PC-9 (cell line): ENCODE measurements at regions not wholly inside any gene's neighbourhood (a gene's known extent, or its start where the extent isn't known, plus 50 kb on each side); places are given as distances from the start of the nearest gene placed in this dataset.

ENCODE experiments used
- BruUV-seq: library from RNA; stranded (reverse); fragments of 400-500 nt; replicated peaks from 2 replicates; lab custom pipeline; 2021; lab: Mats Ljungman, UMichigan
- CTCF ChIA-PET: fragments of 300-600 bp; sonication (Branson Sonifier 250); formaldehyde crosslinking; loops from one replicate; lab custom pipeline; 2022; ENCODE audit warnings: antibody characterized with exemption; lab: Charles Lee
- POLR2A ChIA-PET: fragments of 300-600 bp; sonication (Branson Sonifier 250); formaldehyde crosslinking; loops from one replicate; lab custom pipeline; 2022; ENCODE audit warnings: antibody characterized with exemption; ENCODE audit not compliant: unreplicated experiment; lab: Charles Lee
- DNase-seq, 2 experiments: peaks; one replicate each; pipeline versions ENCODE4 v3.0.0 to v3.0.0-alpha.2; 2015 to 2022; ENCODE audit warnings: mixed read lengths in 1 of 2
- H2AFZ ChIP-seq: fragments of 200-600 bp; sonication (generic); 2 replicates; pipeline ENCODE4 v1.8.1; 2017; ENCODE audit warnings: antibody characterized with exemption
- H3F3A ChIP-seq: fragments of 200-600 bp; sonication (generic); 2 replicates; pipeline ENCODE4 v1.8.1; 2017; ENCODE audit warnings: antibody characterized with exemption, mild to moderate bottlenecking, low read depth; ENCODE audit not compliant: insufficient read depth
- H3K27ac ChIP-seq: fragments of 200-600 bp; sonication (generic); 2 replicates; pipeline ENCODE4 v1.6.1; 2016; ENCODE audit warnings: mixed run types
- H3K27me3 ChIP-seq: fragments of 200-600 bp; sonication (generic); 2 replicates; pipeline ENCODE4 v1.6.1; 2016; ENCODE audit warnings: low read depth, mixed run types; ENCODE audit not compliant: insufficient read depth
- H3K36me3 ChIP-seq: fragments of 200-600 bp; sonication (generic); 2 replicates; pipeline ENCODE4 v1.6.1; 2016; ENCODE audit warnings: low read depth, mixed run types
- H3K4me1 ChIP-seq: fragments of 200-600 bp; sonication (generic); replicated peaks from 2 replicates; pipeline ENCODE4 v1.6.1; 2016; ENCODE audit warnings: mixed run types; ENCODE audit not compliant: insufficient read depth
- H3K4me2 ChIP-seq: fragments of 200-600 bp; sonication (generic); 2 replicates; pipeline ENCODE4 v1.6.1; 2017; ENCODE audit warnings: mixed run types
- H3K4me3 ChIP-seq: fragments of 200-600 bp; sonication (generic); 2 replicates; pipeline ENCODE4 v1.6.1; 2016; ENCODE audit warnings: mixed run types
- H3K79me2 ChIP-seq: fragments of 200-600 bp; sonication (generic); 2 replicates; pipeline ENCODE4 v1.6.1; 2017; ENCODE audit warnings: low read depth, mixed run types
- H3K9me2 ChIP-seq: fragments of 200-600 bp; sonication (generic); 2 replicates; pipeline ENCODE4 v1.8.1; 2017; ENCODE audit warnings: mild to moderate bottlenecking; ENCODE audit not compliant: insufficient read depth
- H3K9me3 ChIP-seq: fragments of 200-600 bp; sonication (generic); 2 replicates; pipeline ENCODE4 v1.8.1; 2016; ENCODE audit warnings: low read depth; ENCODE audit not compliant: insufficient read depth
- H4K20me1 ChIP-seq: fragments of 200-600 bp; sonication (generic); 2 replicates; pipeline ENCODE4 v1.8.1; 2017; ENCODE audit not compliant: insufficient read depth
- EZH2 ChIP-seq: fragments of 200-600 bp; sonication (generic); IDR thresholded peaks from 2 replicates; pipeline ENCODE4 v1.8.0; 2017; ENCODE audit warnings: antibody characterized with exemption, low read depth
- intact Hi-C: fragments of 100-400 bp; cut with micrococcal nuclease; formaldehyde crosslinking; loops from one replicate; pipeline ENCODE4 v1.10.0; 2022; ENCODE audit not compliant: unreplicated experiment
- TF ChIP-seq, protein P1 (sequence below): fragments of 200-600 bp; sonication (generic); conservative IDR thresholded peaks from 2 replicates; pipeline ENCODE4 v1.6.1; 2017; ENCODE audit warnings: mixed run types, antibody characterized with exemption, mild to moderate bottlenecking, moderate library complexity

DNA sequence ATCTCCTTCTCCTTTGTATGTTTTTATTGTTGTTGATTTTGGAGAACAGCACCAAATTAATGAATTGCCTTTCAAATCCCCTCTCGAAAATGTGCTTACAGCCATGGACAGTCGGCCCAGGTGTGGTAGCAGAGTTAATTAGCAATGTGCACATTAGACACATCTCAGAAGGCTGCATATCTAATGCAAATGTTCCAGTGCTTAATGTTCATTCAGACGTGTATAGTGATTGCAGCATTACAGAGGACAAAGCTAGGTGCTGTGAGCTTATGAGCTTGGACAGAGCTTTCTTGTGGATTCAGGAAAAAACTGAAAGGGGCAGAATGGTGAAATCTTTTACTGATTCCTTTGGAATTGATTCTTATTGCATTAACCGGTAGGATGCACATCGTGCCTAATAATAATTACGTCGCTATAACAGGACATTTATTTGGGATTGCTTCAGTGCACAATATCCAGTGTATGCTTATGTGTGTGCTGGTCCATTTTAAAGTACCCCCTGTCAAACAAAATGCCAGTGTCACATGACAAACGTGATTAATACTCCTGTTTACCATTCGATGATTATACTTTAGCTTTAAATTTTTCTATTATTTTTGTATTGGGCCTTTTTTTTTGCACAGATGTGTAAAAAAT is 552.9 kb upstream of the EPHA5 start:
- intact Hi-C loops: no loop called here
- H3K4me1 ChIP-seq: no peaks in the 10 kb centered on the region
- no peak overlapping the region for H2AFZ ChIP-seq
- no peaks in the 10 kb centered on the region for H3F3A ChIP-seq
- no peak overlapping the region for H3K27ac ChIP-seq
- TF ChIP-seq, protein P1, sequence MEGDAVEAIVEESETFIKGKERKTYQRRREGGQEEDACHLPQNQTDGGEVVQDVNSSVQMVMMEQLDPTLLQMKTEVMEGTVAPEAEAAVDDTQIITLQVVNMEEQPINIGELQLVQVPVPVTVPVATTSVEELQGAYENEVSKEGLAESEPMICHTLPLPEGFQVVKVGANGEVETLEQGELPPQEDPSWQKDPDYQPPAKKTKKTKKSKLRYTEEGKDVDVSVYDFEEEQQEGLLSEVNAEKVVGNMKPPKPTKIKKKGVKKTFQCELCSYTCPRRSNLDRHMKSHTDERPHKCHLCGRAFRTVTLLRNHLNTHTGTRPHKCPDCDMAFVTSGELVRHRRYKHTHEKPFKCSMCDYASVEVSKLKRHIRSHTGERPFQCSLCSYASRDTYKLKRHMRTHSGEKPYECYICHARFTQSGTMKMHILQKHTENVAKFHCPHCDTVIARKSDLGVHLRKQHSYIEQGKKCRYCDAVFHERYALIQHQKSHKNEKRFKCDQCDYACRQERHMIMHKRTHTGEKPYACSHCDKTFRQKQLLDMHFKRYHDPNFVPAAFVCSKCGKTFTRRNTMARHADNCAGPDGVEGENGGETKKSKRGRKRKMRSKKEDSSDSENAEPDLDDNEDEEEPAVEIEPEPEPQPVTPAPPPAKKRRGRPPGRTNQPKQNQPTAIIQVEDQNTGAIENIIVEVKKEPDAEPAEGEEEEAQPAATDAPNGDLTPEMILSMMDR: no peak
- TF ChIP-seq EZH2: no peak
- no peaks in the 10 kb centered on the region for H4K20me1 ChIP-seq
- DNase-seq: no peak
- H3K36me3 ChIP-seq: no peaks in the 10 kb centered on the region
- H3K4me2 ChIP-seq: no peak overlapping the region
- no peaks in the 10 kb centered on the region for H3K79me2 ChIP-seq
- ChIA-PET POLR2A (interaction anchor here (0.7 kb wide), 1 partner anchor 359 kb away, joined by 8 read pairs; no protein-coding TSS in a partner anchor), CTCF (no interaction called here)
- no TSS peak for BruUV-seq
- H3K27me3 ChIP-seq: no peaks in the 10 kb centered on the region
- no peaks in the 10 kb centered on the region for H3K9me3 ChIP-seq
- no peaks in the 10 kb centered on the region for H3K9me2 ChIP-seq
- no peak overlapping the region for H3K4me3 ChIP-seq

- H3K4me2 ChIP-seq: no peak overlapping the region
- intact Hi-C loops: no loop called here
- no peaks in the 10 kb centered on the region for H3K9me2 ChIP-seq
- no peaks in the 10 kb centered on the region for H3F3A ChIP-seq
- no peak overlapping the region for H3K4me3 ChIP-seq
- BruUV-seq: no TSS peak
- DNase-seq: no peak
- no peaks in the 10 kb centered on the region for H3K4me1 ChIP-seq
- H4K20me1 ChIP-seq: no peaks in the 10 kb centered on the region
- no peaks in the 10 kb centered on the region for H3K79me2 ChIP-seq
- H3K36me3 ChIP-seq: no peaks in the 10 kb centered on the region
- TF ChIP-seq, protein P1: no peak
- no peak for TF ChIP-seq EZH2
- H2AFZ ChIP-seq: no peak overlapping the region
- H3K27me3 ChIP-seq: no peaks in the 10 kb centered on the region
- ChIA-PET POLR2A (no interaction called here), CTCF (no interaction called here)
- no peak overlapping the region for H3K27ac ChIP-seq
- H3K9me3 ChIP-seq: no peaks in the 10 kb centered on the region
These were observed 549.1 kb upstream of the EPHA5 start for GRCh38 chr4:66219401-66219800.

- Histone ChIP-seq H3K4me2 (no peak overlapping the region), H3K9me2 (no peaks in the 10 kb centered on the region), H3K9me3 (no peaks in the 10 kb centered on the region), H2AFZ (no peak overlapping the region), H3K4me3 (no peak overlapping the region), H3K27me3 (no peaks in the 10 kb centered on the region), H3K36me3 (no peaks in the 10 kb centered on the region), H3K4me1 (no peaks in the 10 kb centered on the region), H3K79me2 (no peaks in the 10 kb centered on the region), H4K20me1 (no peaks in the 10 kb centered on the region), H3K27ac (no peak overlapping the region), H3F3A (no peaks in the 10 kb centered on the region)
- no peak for DNase-seq
- CTCF ChIA-PET: interaction anchor here (0.7 kb wide), 1 partner anchor 394 kb away, joined by 6 read pairs; no protein-coding TSS in a partner anchor
- intact Hi-C loops: no loop called here
- POLR2A ChIA-PET: interaction anchor here (0.6 kb wide), 1 partner anchor 18 kb away, joined by 3 read pairs; no protein-coding TSS in a partner anchor
- TF ChIP-seq, protein P1: no peak
- TF ChIP-seq EZH2: no peak
- BruUV-seq: no TSS peak
These were observed 546.0 kb upstream of the EPHA5 start for GRCh38 chr4:66216252-66216651.
